ENCODE measurements at regions not wholly inside any gene's neighbourhood (a gene's known extent, or its start where the extent isn't known, plus 50 kb on each side); places are given as distances from the start of the nearest gene placed in this dataset.

DNA sequence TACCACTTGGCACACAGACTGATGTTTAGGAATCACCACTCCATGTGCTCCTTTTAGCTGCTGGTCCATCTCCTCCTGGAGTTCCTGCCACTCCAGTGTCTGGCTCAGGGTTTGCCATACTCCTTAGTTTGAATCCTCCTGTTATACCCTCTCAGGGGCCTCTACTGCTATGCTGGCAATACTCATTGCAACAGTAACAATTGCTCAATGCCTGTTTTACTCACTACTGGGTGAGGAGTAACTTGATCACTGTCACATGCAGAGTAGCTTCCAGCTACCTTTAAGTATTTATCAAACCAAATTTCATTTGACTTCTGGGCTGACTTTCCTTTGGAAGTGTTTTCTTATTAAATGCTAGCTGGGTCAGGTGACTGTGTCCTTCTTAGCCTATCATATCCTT lies 107.2 kb upstream of the WLS start:
- H3K36me3 ChIP-seq (ENCODE audit: control insufficient read depth in 2 of 2, insufficient read depth in 2 of 2, low read length in 1 of 2), result no peaks in the 10 kb centered on the region
- H3K27me3 ChIP-seq (ENCODE audit: control insufficient read depth in 1 of 2, insufficient read depth in 2 of 2, low read length in 2 of 2), result no peaks in the 10 kb centered on the region
- H3K4me3 ChIP-seq (ENCODE audit: low read depth in 1 of 2, low read length in 2 of 2), result no peak overlapping the region
- H3K27ac ChIP-seq (ENCODE audit: low read depth in 2 of 2, low read length in 1 of 2), result no peak overlapping the region
- no peaks in the 10 kb centered on the region for H3K9me3 ChIP-seq (ENCODE audit: control insufficient read depth in 2 of 2, insufficient read depth in 1 of 2, low read depth in 1 of 2, low read length in 1 of 2)
- no peaks in the 10 kb centered on the region for H3K4me1 ChIP-seq (ENCODE audit: control insufficient read depth in 2 of 2, insufficient read depth in 2 of 2, low read length in 1 of 2)

DNA sequence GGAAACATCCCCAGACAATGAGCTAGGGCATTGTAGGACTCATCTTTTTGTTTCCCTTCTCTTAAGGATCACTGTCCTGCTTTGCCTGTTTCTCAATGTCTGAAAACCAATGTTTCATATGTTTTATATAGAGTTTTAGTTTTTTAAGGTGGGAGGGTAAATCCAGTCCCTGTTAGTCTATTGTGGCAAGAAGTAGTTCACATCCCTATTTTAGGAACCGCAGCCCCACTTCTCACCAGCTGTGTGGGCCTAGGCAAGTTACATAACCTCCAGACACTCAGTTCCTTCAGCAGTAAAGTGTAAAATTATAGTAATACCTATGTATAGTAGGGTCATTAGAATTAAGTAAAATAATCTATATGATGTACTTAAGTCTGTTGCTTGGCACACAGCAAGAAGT lies 105.8 kb upstream of the WLS start:
- H3K9me3 ChIP-seq (ENCODE audit: control insufficient read depth in 2 of 2, insufficient read depth in 1 of 2, low read depth in 1 of 2, low read length in 1 of 2), result no peaks in the 10 kb centered on the region
- H3K4me1 ChIP-seq (ENCODE audit: control insufficient read depth in 2 of 2, insufficient read depth in 2 of 2, low read length in 1 of 2), result no peaks in the 10 kb centered on the region
- WGBS, 2 donors, result 78 to 96% methylated on average over 1 of the region's 1 CpG
- H3K36me3 ChIP-seq (ENCODE audit: control insufficient read depth in 2 of 2, insufficient read depth in 2 of 2, low read length in 1 of 2), result no peaks in the 10 kb centered on the region
- no peak overlapping the region for H3K4me3 ChIP-seq (ENCODE audit: low read depth in 1 of 2, low read length in 2 of 2)
- H3K27ac ChIP-seq (ENCODE audit: low read depth in 2 of 2, low read length in 1 of 2), result no peak overlapping the region
- H3K27me3 ChIP-seq (ENCODE audit: control insufficient read depth in 1 of 2, insufficient read depth in 2 of 2, low read length in 2 of 2), result no peaks in the 10 kb centered on the region

DNA sequence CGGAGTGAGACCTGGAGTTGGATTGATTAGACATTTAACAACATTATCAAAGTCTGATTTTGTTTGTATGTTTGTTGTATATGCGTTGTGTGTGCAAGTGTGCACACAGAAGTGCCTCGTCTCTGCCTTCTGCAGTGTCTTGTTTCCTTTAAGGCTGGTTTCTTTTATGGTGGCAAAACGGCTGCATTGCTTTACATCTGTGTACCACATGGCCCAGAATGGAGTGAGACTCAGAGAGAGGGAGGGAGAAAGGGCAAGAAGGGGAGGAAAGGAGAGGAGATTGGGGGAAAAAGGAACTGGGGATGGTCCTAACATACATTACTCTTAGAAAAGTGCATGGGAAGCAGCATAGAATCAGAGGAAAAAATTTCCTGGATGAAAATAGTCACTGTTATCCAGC lies 99.7 kb upstream of the WLS start:
- Histone ChIP-seq H3K9me3 (ENCODE audit: control insufficient read depth in 2 of 2, insufficient read depth in 1 of 2, low read depth in 1 of 2, low read length in 1 of 2) (no peaks in the 10 kb centered on the region), H3K36me3 (ENCODE audit: control insufficient read depth in 2 of 2, insufficient read depth in 2 of 2, low read length in 1 of 2) (no peaks in the 10 kb centered on the region), H3K27me3 (ENCODE audit: control insufficient read depth in 1 of 2, insufficient read depth in 2 of 2, low read length in 2 of 2) (no peaks in the 10 kb centered on the region), H3K4me1 (ENCODE audit: control insufficient read depth in 2 of 2, insufficient read depth in 2 of 2, low read length in 1 of 2) (no peaks in the 10 kb centered on the region), H3K27ac (ENCODE audit: low read depth in 2 of 2, low read length in 1 of 2) (no peak overlapping the region), H3K4me3 (ENCODE audit: low read depth in 1 of 2, low read length in 2 of 2) (no peak overlapping the region)
- 79% methylated on average over 4 of the region's 4 CpGs for WGBS, 2 donors

DNA sequence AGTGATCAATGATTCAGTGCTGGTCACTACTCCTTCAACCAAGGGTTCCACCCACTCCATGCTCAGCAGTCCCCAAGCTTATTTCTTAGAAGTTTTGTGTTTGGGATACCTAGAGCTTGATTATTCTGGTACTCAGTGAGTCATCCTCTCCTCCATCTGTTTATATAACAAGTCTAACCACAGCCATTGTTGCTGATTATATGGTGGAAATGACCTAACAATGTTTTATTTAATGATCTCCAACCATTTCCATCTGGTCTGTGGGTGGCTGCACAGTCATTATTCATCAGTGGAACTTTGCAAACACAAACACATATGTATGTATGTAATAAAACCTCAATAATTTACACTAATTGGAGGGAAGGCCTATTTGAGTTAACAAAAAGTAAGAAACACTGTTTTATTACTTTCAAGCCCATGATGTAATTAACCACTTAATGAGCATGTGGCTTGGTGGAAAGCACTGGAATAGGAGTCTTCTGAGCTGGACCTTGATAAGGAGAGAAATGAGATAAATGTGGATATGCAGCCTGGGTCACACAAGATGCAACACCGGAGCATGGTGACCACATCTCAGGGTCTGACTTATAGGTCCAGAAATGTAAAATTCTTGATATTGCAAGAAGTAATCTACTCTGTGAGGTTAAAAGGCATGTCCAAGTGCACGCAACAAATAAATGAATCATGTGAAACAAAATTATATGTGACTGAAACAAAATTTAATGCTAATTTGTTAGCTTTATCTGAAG lies 99.0 kb upstream of the WLS start:
- H3K27me3 ChIP-seq (ENCODE audit: control insufficient read depth in 1 of 2, insufficient read depth in 2 of 2, low read length in 2 of 2), result no peaks in the 10 kb centered on the region
- H3K27ac ChIP-seq (ENCODE audit: low read depth in 2 of 2, low read length in 1 of 2), result no peak overlapping the region
- no peaks in the 10 kb centered on the region for H3K9me3 ChIP-seq (ENCODE audit: control insufficient read depth in 2 of 2, insufficient read depth in 1 of 2, low read depth in 1 of 2, low read length in 1 of 2)
- 91 to 94% methylated on average over 2 of the region's 2 CpGs for WGBS, 2 donors
- H3K36me3 ChIP-seq (ENCODE audit: control insufficient read depth in 2 of 2, insufficient read depth in 2 of 2, low read length in 1 of 2), result no peaks in the 10 kb centered on the region
- H3K4me3 ChIP-seq (ENCODE audit: low read depth in 1 of 2, low read length in 2 of 2), result no peak overlapping the region
- no peaks in the 10 kb centered on the region for H3K4me1 ChIP-seq (ENCODE audit: control insufficient read depth in 2 of 2, insufficient read depth in 2 of 2, low read length in 1 of 2)

DNA sequence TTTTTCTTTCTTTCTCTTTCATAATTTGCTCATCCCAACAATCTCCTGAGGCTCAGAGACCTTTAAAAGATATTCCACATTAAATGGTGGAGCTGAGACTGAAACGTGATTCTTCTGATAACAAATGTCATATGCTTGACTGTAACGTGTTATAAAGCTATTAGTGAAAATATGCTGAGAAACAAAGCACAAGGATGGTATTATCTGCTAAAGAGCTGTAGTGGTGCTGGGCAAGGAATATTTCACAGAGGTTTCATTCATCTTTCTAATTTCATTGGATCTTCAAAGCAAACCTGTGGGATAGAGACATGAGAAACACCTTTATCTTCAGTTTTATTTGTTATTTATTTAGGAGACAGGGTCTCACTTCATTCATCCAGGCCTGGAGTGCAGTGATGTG lies 98.1 kb upstream of the WLS start:
- Histone ChIP-seq H3K9me3 (ENCODE audit: control insufficient read depth in 2 of 2, insufficient read depth in 1 of 2, low read depth in 1 of 2, low read length in 1 of 2) (no peaks in the 10 kb centered on the region), H3K27me3 (ENCODE audit: control insufficient read depth in 1 of 2, insufficient read depth in 2 of 2, low read length in 2 of 2) (no peaks in the 10 kb centered on the region), H3K4me3 (ENCODE audit: low read depth in 1 of 2, low read length in 2 of 2) (no peak overlapping the region), H3K4me1 (ENCODE audit: control insufficient read depth in 2 of 2, insufficient read depth in 2 of 2, low read length in 1 of 2) (no peaks in the 10 kb centered on the region), H3K27ac (ENCODE audit: low read depth in 2 of 2, low read length in 1 of 2) (no peak overlapping the region), H3K36me3 (ENCODE audit: control insufficient read depth in 2 of 2, insufficient read depth in 2 of 2, low read length in 1 of 2) (no peaks in the 10 kb centered on the region)
- WGBS, 2 donors, result 51 to 65% methylated on average over 2 of the region's 2 CpGs

DNA sequence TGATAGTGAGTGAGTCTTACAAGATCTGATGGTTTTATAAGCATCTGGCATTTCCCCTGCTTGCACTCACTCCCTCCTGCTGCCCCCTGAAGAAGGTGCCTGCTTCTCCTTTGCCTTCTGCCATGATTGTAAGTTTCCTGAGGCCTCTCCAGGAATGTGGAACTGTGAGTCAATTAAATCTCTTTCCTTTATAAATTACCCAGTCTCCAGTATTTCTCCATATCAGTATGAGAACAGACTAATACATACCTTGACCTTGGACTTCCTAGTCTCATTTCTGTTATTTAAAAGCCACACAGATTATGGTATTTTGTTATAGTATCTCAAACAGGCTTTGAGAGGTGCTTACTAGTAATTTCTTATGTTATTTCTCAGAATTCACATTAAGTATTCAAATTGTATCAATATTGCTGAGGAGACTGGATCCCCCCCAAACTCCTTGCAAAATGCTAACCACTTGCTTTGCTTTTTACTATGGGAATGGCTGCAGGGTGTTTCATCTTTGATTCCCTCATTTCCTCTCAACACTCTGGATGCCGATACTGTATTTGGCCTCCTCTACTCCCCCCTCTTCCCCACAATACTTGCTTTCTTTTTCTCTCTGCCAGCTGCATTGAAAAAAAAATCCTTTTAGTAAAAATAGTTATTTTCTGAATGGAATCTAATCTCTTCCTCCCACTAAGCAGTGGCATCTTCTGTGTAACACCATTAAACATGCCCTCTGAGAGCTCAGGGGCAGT lies 96.9 kb upstream of the WLS start:
- Histone ChIP-seq H3K9me3 (ENCODE audit: control insufficient read depth in 2 of 2, insufficient read depth in 1 of 2, low read depth in 1 of 2, low read length in 1 of 2) (no peaks in the 10 kb centered on the region), H3K4me1 (ENCODE audit: control insufficient read depth in 2 of 2, insufficient read depth in 2 of 2, low read length in 1 of 2) (no peaks in the 10 kb centered on the region), H3K36me3 (ENCODE audit: control insufficient read depth in 2 of 2, insufficient read depth in 2 of 2, low read length in 1 of 2) (no peaks in the 10 kb centered on the region), H3K4me3 (ENCODE audit: low read depth in 1 of 2, low read length in 2 of 2) (no peak overlapping the region), H3K27ac (ENCODE audit: low read depth in 2 of 2, low read length in 1 of 2) (no peak overlapping the region), H3K27me3 (ENCODE audit: control insufficient read depth in 1 of 2, insufficient read depth in 2 of 2, low read length in 2 of 2) (no peaks in the 10 kb centered on the region)
- 54 to 62% methylated on average over 1 of the region's 1 CpG for WGBS, 2 donors

DNA sequence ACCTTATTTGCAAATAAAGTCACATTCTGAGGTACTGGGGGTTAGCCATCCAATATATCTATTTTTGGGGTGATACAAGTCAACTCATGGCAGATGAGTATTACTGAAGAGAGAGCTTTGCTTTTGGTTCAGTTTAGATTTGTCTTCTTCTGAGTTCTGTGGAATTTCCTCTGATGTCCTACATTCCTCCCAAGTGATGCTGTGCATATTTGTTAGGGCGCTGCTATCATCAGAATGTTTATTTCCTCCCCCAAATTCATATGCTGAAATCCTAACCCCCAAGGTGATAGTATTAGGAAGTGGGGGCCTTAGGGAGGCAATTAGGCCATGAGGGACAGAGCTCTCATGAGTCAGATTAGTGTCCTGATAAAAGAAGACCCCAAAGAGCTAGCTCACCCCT lies 96.2 kb upstream of the WLS start:
- no peak overlapping the region for H3K4me3 ChIP-seq (ENCODE audit: low read depth in 1 of 2, low read length in 2 of 2)
- no peaks in the 10 kb centered on the region for H3K4me1 ChIP-seq (ENCODE audit: control insufficient read depth in 2 of 2, insufficient read depth in 2 of 2, low read length in 1 of 2)
- H3K36me3 ChIP-seq (ENCODE audit: control insufficient read depth in 2 of 2, insufficient read depth in 2 of 2, low read length in 1 of 2), result no peaks in the 10 kb centered on the region
- no peak overlapping the region for H3K27ac ChIP-seq (ENCODE audit: low read depth in 2 of 2, low read length in 1 of 2)
- 92 to 95% methylated on average over 1 of the region's 1 CpG for WGBS, 2 donors
- no peaks in the 10 kb centered on the region for H3K27me3 ChIP-seq (ENCODE audit: control insufficient read depth in 1 of 2, insufficient read depth in 2 of 2, low read length in 2 of 2)
- no peaks in the 10 kb centered on the region for H3K9me3 ChIP-seq (ENCODE audit: control insufficient read depth in 2 of 2, insufficient read depth in 1 of 2, low read depth in 1 of 2, low read length in 1 of 2)

DNA sequence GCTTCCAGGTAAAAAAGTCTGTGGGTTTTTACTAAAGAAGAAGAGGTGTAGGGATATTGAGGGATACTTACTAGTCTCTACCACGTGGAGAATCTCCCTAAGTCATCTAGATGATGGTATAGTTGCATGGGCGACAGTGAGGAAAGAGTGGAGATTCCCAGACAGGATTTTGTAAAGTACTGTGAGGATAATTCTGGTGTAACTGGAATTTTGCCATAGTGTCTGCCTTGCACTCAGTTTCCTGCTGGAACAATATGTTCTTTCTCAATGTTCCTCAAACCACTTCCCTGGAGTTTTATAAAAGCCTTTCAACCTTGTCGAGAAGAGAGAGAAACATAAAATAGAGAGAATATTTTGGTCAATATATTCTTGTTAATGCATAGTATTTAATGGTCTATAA lies 95.1 kb upstream of the WLS start:
- Histone ChIP-seq H3K27ac (ENCODE audit: low read depth in 2 of 2, low read length in 1 of 2) (no peak overlapping the region), H3K27me3 (ENCODE audit: control insufficient read depth in 1 of 2, insufficient read depth in 2 of 2, low read length in 2 of 2) (no peaks in the 10 kb centered on the region), H3K9me3 (ENCODE audit: control insufficient read depth in 2 of 2, insufficient read depth in 1 of 2, low read depth in 1 of 2, low read length in 1 of 2) (no peaks in the 10 kb centered on the region), H3K36me3 (ENCODE audit: control insufficient read depth in 2 of 2, insufficient read depth in 2 of 2, low read length in 1 of 2) (no peaks in the 10 kb centered on the region), H3K4me1 (ENCODE audit: control insufficient read depth in 2 of 2, insufficient read depth in 2 of 2, low read length in 1 of 2) (no peaks in the 10 kb centered on the region), H3K4me3 (ENCODE audit: low read depth in 1 of 2, low read length in 2 of 2) (no peak overlapping the region)
- 66 to 78% methylated on average over 3 of the region's 3 CpGs for WGBS, 2 donors

DNA sequence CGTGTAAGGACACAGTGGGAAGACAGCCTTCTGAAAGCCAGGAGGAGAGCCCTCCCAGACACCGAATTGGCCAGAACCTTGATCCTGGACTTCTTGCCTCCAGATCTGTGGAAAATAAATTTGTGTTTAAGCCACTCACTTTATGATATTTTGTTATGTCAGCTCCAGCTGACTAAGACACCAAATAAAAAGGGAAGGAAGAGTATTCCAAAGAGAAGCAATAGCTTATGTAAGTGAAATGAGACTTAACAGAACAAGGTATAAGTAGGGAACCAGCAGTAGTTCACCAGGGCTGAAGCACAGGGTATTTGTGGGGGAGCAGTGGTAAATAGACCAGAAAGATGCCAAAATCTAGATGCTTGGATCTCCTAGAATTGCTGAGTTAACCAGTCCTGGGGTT lies 94.2 kb upstream of the WLS start:
- Histone ChIP-seq H3K27me3 (ENCODE audit: control insufficient read depth in 1 of 2, insufficient read depth in 2 of 2, low read length in 2 of 2) (no peaks in the 10 kb centered on the region), H3K27ac (ENCODE audit: low read depth in 2 of 2, low read length in 1 of 2) (no peak overlapping the region), H3K9me3 (ENCODE audit: control insufficient read depth in 2 of 2, insufficient read depth in 1 of 2, low read depth in 1 of 2, low read length in 1 of 2) (no peaks in the 10 kb centered on the region), H3K4me3 (ENCODE audit: low read depth in 1 of 2, low read length in 2 of 2) (no peak overlapping the region), H3K4me1 (ENCODE audit: control insufficient read depth in 2 of 2, insufficient read depth in 2 of 2, low read length in 1 of 2) (no peaks in the 10 kb centered on the region), H3K36me3 (ENCODE audit: control insufficient read depth in 2 of 2, insufficient read depth in 2 of 2, low read length in 1 of 2) (no peaks in the 10 kb centered on the region)
- WGBS, 2 donors, result 89 to 93% methylated on average over 2 of the region's 2 CpGs

DNA sequence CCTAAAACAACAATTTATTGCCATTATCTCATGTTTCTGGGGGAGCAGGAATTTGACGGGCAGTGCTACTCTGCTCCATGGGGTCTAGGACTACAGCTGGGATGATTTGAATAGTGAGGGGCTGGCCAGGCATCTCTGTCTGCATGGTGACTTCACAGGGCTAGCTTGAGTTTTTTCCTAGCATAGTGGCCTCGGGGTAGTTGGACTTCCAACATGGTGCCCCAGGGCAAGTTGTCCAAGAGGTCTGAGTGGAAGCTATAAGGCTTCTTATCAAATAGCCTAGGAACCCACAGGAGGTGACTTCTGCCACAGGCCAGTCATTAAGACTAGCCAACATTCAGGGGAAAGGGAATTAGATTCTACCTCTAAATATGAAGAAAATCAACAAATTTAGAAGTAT lies 92.0 kb upstream of the WLS start:
- H3K27me3 ChIP-seq (ENCODE audit: control insufficient read depth in 1 of 2, insufficient read depth in 2 of 2, low read length in 2 of 2), result no peaks in the 10 kb centered on the region
- no peaks in the 10 kb centered on the region for H3K36me3 ChIP-seq (ENCODE audit: control insufficient read depth in 2 of 2, insufficient read depth in 2 of 2, low read length in 1 of 2)
- H3K4me1 ChIP-seq (ENCODE audit: control insufficient read depth in 2 of 2, insufficient read depth in 2 of 2, low read length in 1 of 2), result no peaks in the 10 kb centered on the region
- no peak overlapping the region for H3K27ac ChIP-seq (ENCODE audit: low read depth in 2 of 2, low read length in 1 of 2)
- no peaks in the 10 kb centered on the region for H3K9me3 ChIP-seq (ENCODE audit: control insufficient read depth in 2 of 2, insufficient read depth in 1 of 2, low read depth in 1 of 2, low read length in 1 of 2)
- 85 to 95% methylated on average over 2 of the region's 2 CpGs for WGBS, 2 donors
- H3K4me3 ChIP-seq (ENCODE audit: low read depth in 1 of 2, low read length in 2 of 2), result no peak overlapping the region
